Neural progenitor cell (in vitro differentiated cells): ENCODE measurements at regions not wholly inside any gene's neighbourhood (a gene's known extent, or its start where the extent isn't known, plus 50 kb on each side); places are given as distances from the start of the nearest gene placed in this dataset.

Experiments used
- DNase-seq: peaks from one replicate; pipeline ENCODE4 v3.0.0-alpha.2; 2016; ENCODE audit warnings: low spot score
- H2AFZ ChIP-seq: fragments of 200-600 bp; sonication (generic); replicated peaks from 2 replicates; pipeline ENCODE4 v1.6.1; 2016; ENCODE audit warnings: antibody characterized with exemption
- H3F3A ChIP-seq: fragments of 200-600 bp; sonication (generic); 2 replicates; pipeline ENCODE4 v1.6.1; 2016; ENCODE audit warnings: antibody characterized with exemption, low read depth
- H3K27ac ChIP-seq: fragments of 200-600 bp; sonication (generic); 2 replicates; pipeline ENCODE4 v1.5.1; 2016; ENCODE audit warnings: mild to moderate bottlenecking
- H3K27me3 ChIP-seq: fragments of 200-600 bp; sonication (generic); 2 replicates; pipeline ENCODE4 v1.6.1; 2016; ENCODE audit warnings: mild to moderate bottlenecking, moderate library complexity
- H3K36me3 ChIP-seq: fragments of 200-600 bp; sonication (generic); 2 replicates; pipeline ENCODE4 v1.5.1; 2016
- H3K4me1 ChIP-seq: fragments of 200-600 bp; sonication (generic); 2 replicates; pipeline ENCODE4 v1.6.1; 2016; ENCODE audit warnings: mixed run types
- H3K4me2 ChIP-seq: fragments of 200-600 bp; sonication (generic); 2 replicates; pipeline ENCODE4 v1.6.1; 2016
- H3K4me3 ChIP-seq: fragments of 200-600 bp; sonication (generic); 2 replicates; pipeline ENCODE4 v1.5.1; 2016
- H3K79me2 ChIP-seq: fragments of 200-600 bp; sonication (generic); 2 replicates; pipeline ENCODE4 v1.6.1; 2016; ENCODE audit warnings: low read depth
- H3K9ac ChIP-seq: fragments of 200-600 bp; sonication (generic); 2 replicates; pipeline ENCODE4 v1.6.1; 2016
- H3K9me3 ChIP-seq: fragments of 200-600 bp; sonication (generic); 2 replicates; pipeline ENCODE4 v1.5.1; 2016; ENCODE audit warnings: low read depth
- H4K20me1 ChIP-seq: fragments of 200-600 bp; sonication (generic); 2 replicates; pipeline ENCODE4 v1.6.1; 2016; ENCODE audit warnings: low read depth
- H3K27ac Mint-ChIP-seq: 3 replicates; pipeline ENCODE4 v1.8.0; 2021; ENCODE audit warnings: mixed read lengths
- H3K27me3 Mint-ChIP-seq: 2 replicates; pipeline ENCODE4 v1.8.0; 2022; ENCODE audit warnings: low read depth, mild to moderate bottlenecking, inconsistent platforms, moderate library complexity, mixed read lengths; ENCODE audit not compliant: insufficient read depth
- H3K36me3 Mint-ChIP-seq: 3 replicates; pipeline ENCODE4 v1.8.0; 2021; ENCODE audit warnings: mixed read lengths
- H3K4me1 Mint-ChIP-seq: 3 replicates; pipeline ENCODE4 v1.8.0; 2021; ENCODE audit warnings: mixed read lengths
- H3K4me3 Mint-ChIP-seq: 3 replicates; pipeline ENCODE4 v1.8.0; 2021; ENCODE audit warnings: mild to moderate bottlenecking, moderate library complexity, mixed read lengths
- H3K9me3 Mint-ChIP-seq: 3 replicates; pipeline ENCODE4 v1.8.0; 2020; ENCODE audit warnings: mixed read lengths
- CTCF ChIP-seq: fragments of 200-600 bp; sonication (generic); IDR thresholded peaks from 2 replicates; pipeline ENCODE4 v1.5.1; 2017; ENCODE audit warnings: antibody characterized with exemption, mild to moderate bottlenecking
- EZH2 ChIP-seq: fragments of 200-600 bp; sonication (generic); IDR thresholded peaks from 2 replicates; pipeline ENCODE4 v1.6.1; 2017; ENCODE audit warnings: antibody characterized with exemption, mild to moderate bottlenecking, moderate library complexity
- EZH2phosphoT487 ChIP-seq: fragments of 200-600 bp; sonication (generic); IDR thresholded peaks from 2 replicates; pipeline ENCODE4 v1.6.1; 2017; ENCODE audit warnings: antibody characterized with exemption

GRCh38 chrX:122863067-122863466, 321.0 kb upstream of the GRIA3 start:
- Histone ChIP-seq H3F3A (no peaks in the 10 kb centered on the region), H3K27me3 (no peaks in the 10 kb centered on the region), H3K9ac (no peak overlapping the region), H3K36me3 (no peaks in the 10 kb centered on the region), H3K4me3 (no peak overlapping the region), H3K27ac (no peak overlapping the region), H3K4me1 (no peaks in the 10 kb centered on the region), H2AFZ (no peak overlapping the region), H3K9me3 (peaks cover 6% of the 10 kb centered on the region), H4K20me1 (no peaks in the 10 kb centered on the region), H3K4me2 (no peak overlapping the region), H3K79me2 (no peaks in the 10 kb centered on the region)
- TF ChIP-seq EZH2 (no peak), CTCF (no peak), EZH2phosphoT487 (no peak)
- Mint-ChIP-seq H3K4me3 (no peak overlapping the region), H3K9me3 (no peaks in the 10 kb centered on the region), H3K27ac (no peak overlapping the region), H3K27me3 (no peaks in the 10 kb centered on the region), H3K36me3 (no peaks in the 10 kb centered on the region), H3K4me1 (no peaks in the 10 kb centered on the region)
- no peak for DNase-seq

- no peak overlapping the region for H3K4me3 Mint-ChIP-seq
- H3K27me3 Mint-ChIP-seq: no peaks in the 10 kb centered on the region
- no peak overlapping the region for H3K4me2 ChIP-seq
- no peaks in the 10 kb centered on the region for H3K79me2 ChIP-seq
- H3K36me3 Mint-ChIP-seq: no peaks in the 10 kb centered on the region
- H3K4me1 ChIP-seq: no peaks in the 10 kb centered on the region
- H4K20me1 ChIP-seq: no peaks in the 10 kb centered on the region
- H3K27ac ChIP-seq: no peak overlapping the region
- no peaks in the 10 kb centered on the region for H3K27me3 ChIP-seq
- no peaks in the 10 kb centered on the region for H3K36me3 ChIP-seq
- no peaks in the 10 kb centered on the region for H3K4me1 Mint-ChIP-seq
- no peaks in the 10 kb centered on the region for H3K9me3 Mint-ChIP-seq
- DNase-seq: no peak
- no peaks in the 10 kb centered on the region for H3F3A ChIP-seq
- H2AFZ ChIP-seq: no peak overlapping the region
- H3K9ac ChIP-seq: no peak overlapping the region
- no peak overlapping the region for H3K27ac Mint-ChIP-seq
- peaks cover 6% of the 10 kb centered on the region for H3K9me3 ChIP-seq
- H3K4me3 ChIP-seq: no peak overlapping the region
- no peak for TF ChIP-seq EZH2phosphoT487
- TF ChIP-seq EZH2: no peak
- TF ChIP-seq CTCF: no peak
Observed at GRCh38 chrX:122866532-122866931, 317.5 kb upstream of the GRIA3 start.

GRCh38 chrX:122868631-122869030, 315.4 kb upstream of the GRIA3 start:
- H3K27me3 ChIP-seq: no peaks in the 10 kb centered on the region
- Mint-ChIP-seq H3K4me1 (no peaks in the 10 kb centered on the region), H3K4me3 (no peak overlapping the region), H3K27ac (no peak overlapping the region), H3K27me3 (no peaks in the 10 kb centered on the region), H3K36me3 (no peaks in the 10 kb centered on the region), H3K9me3 (no peaks in the 10 kb centered on the region)
- no peaks in the 10 kb centered on the region for H3K36me3 ChIP-seq
- no peak for DNase-seq
- H3K4me3 ChIP-seq: no peak overlapping the region
- H3K79me2 ChIP-seq: no peaks in the 10 kb centered on the region
- H3K27ac ChIP-seq: no peak overlapping the region
- H3K4me2 ChIP-seq: no peak overlapping the region
- H3K9me3 ChIP-seq: no peaks in the 10 kb centered on the region
- TF ChIP-seq EZH2phosphoT487 (no peak), EZH2 (no peak), CTCF (no peak)
- H2AFZ ChIP-seq: no peak overlapping the region
- H3K4me1 ChIP-seq: no peaks in the 10 kb centered on the region
- no peaks in the 10 kb centered on the region for H4K20me1 ChIP-seq
- no peak overlapping the region for H3K9ac ChIP-seq
- H3F3A ChIP-seq: no peaks in the 10 kb centered on the region

- H3K27ac Mint-ChIP-seq: no peak overlapping the region
Observed at GRCh38 chrX:122869171-122869570, 314.9 kb upstream of the GRIA3 start.

More at GRCh38 chrX:122869171-122869570, 314.9 kb upstream of the GRIA3 start:
- no peak overlapping the region for H3K4me3 ChIP-seq
- no peaks in the 10 kb centered on the region for H3K27me3 Mint-ChIP-seq
- H3K9me3 ChIP-seq: no peaks in the 10 kb centered on the region
- no peak overlapping the region for H3K9ac ChIP-seq
- H3K4me2 ChIP-seq: no peak overlapping the region
- DNase-seq: no peak
- H3K27me3 ChIP-seq: no peaks in the 10 kb centered on the region
- no peaks in the 10 kb centered on the region for H3F3A ChIP-seq
- no peaks in the 10 kb centered on the region for H3K79me2 ChIP-seq
- H3K36me3 ChIP-seq: no peaks in the 10 kb centered on the region
- no peaks in the 10 kb centered on the region for H4K20me1 ChIP-seq
- H3K4me1 ChIP-seq: no peaks in the 10 kb centered on the region
- no peaks in the 10 kb centered on the region for H3K9me3 Mint-ChIP-seq
- H3K27ac ChIP-seq: no peak overlapping the region
- no peaks in the 10 kb centered on the region for H3K4me1 Mint-ChIP-seq
- H2AFZ ChIP-seq: no peak overlapping the region
- H3K4me3 Mint-ChIP-seq: no peak overlapping the region
- H3K36me3 Mint-ChIP-seq: no peaks in the 10 kb centered on the region
- TF ChIP-seq CTCF (no peak), EZH2phosphoT487 (no peak), EZH2 (no peak)
